ENCODE measurements at regions not wholly inside any gene's neighbourhood (a gene's known extent, or its start where the extent isn't known, plus 50 kb on each side); places are given as distances from the start of the nearest gene placed in this dataset.
"Not testable (repeated sequence)": the region's sequence is repeated elsewhere in the genome, so short reads cannot be mapped to it uniquely, and the experiment has no call there.

- H3K4me3 ChIP-seq (ENCODE audit: low read depth, low read length) = no peak overlapping the region
- TF ChIP-seq, protein P1, sequence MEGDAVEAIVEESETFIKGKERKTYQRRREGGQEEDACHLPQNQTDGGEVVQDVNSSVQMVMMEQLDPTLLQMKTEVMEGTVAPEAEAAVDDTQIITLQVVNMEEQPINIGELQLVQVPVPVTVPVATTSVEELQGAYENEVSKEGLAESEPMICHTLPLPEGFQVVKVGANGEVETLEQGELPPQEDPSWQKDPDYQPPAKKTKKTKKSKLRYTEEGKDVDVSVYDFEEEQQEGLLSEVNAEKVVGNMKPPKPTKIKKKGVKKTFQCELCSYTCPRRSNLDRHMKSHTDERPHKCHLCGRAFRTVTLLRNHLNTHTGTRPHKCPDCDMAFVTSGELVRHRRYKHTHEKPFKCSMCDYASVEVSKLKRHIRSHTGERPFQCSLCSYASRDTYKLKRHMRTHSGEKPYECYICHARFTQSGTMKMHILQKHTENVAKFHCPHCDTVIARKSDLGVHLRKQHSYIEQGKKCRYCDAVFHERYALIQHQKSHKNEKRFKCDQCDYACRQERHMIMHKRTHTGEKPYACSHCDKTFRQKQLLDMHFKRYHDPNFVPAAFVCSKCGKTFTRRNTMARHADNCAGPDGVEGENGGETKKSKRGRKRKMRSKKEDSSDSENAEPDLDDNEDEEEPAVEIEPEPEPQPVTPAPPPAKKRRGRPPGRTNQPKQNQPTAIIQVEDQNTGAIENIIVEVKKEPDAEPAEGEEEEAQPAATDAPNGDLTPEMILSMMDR (IDR thresholded peaks at IDR 0.05; ENCODE audit: insufficient read depth, low read length) = no peak
- DNase-seq (ENCODE audit: low read depth) = no peak
Measured at GRCh38 chr14:106518054-106518943, 991.9 kb downstream of the TMEM121 start.

DNA sequence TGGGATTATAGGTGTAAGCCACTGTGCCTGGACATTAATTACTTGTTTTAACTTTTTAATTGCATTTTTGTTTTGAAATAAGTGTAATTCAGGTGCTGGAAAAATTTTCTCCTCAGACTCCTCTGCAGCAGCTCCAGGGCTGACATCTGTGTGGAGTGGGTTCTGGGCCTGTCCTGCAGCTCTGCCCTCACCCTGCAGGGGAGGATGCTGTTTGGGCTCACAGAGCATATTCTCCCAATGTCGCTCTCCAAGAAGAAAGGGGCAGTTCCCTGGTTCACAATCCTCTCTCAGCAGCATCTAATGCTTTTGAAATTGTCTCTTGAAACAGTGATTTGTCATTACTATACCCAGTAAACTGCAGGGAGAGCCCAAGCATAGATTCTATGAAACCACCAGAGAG, 995.7 kb downstream of the TMEM121 start:
- not testable (repeated sequence) for H3K4me3 ChIP-seq (ENCODE audit: low read depth, low read length)

GRCh38 chr14:106522990-106523389, 996.6 kb downstream of the TMEM121 start:
- TF ChIP-seq, protein P1 (IDR thresholded peaks at IDR 0.05; ENCODE audit: insufficient read depth, low read length) = no peak
- DNase-seq (ENCODE audit: low read depth) = no peak
- H3K4me3 ChIP-seq (ENCODE audit: low read depth, low read length) = no peak overlapping the region

More for the DNA sequence above, 995.7 kb downstream of the TMEM121 start:
- DNase-seq (ENCODE audit: low read depth) = not testable (repeated sequence)

DNA sequence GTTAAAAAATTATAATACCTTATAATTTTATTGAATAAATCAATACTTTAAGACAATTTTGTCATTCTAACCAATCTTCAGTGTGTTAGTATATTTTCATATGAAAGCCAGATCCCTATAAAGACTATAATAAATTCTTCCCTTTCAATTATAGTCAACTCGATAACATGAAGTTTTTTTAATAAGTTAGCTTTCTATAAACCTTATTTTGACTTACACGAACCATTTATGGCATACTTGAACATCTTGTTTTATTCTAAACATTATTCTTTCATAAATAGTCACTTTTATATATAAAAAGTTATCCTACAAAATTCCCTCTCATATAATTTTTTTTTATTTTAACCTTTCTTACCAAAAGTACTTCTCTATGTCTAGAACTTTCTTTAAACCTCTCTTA, 1002.3 kb downstream of the TMEM121 start:
- TF ChIP-seq, protein P1 (IDR thresholded peaks at IDR 0.05; ENCODE audit: insufficient read depth, low read length) = no peak
- DNase-seq (ENCODE audit: low read depth) = no peak
- H3K4me3 ChIP-seq (ENCODE audit: low read depth, low read length) = no peak overlapping the region

DNA sequence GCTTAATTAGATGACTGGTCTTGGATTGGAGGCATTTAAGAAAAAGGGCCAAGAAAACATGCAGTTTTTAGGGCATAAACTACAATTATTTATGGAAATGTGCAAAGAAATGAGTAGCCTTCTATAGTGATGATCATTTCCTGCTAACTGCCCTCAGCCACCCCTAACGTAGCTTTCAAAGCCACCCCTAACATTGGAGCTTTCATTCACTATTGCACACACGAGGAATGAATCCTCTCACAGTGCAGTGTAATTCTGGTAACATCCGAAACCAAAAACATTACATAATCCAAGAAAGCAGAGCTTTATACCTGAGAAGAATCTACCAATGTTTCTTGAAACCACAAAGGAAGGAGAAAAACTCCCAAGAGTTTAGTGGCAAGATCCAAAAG, 1003.6 kb downstream of the TMEM121 start:
- no peak overlapping the region for H3K4me3 ChIP-seq (ENCODE audit: low read depth, low read length)
- no peak for DNase-seq (ENCODE audit: low read depth)
- TF ChIP-seq, protein P1 (IDR thresholded peaks at IDR 0.05; ENCODE audit: insufficient read depth, low read length) = no peak

DNA sequence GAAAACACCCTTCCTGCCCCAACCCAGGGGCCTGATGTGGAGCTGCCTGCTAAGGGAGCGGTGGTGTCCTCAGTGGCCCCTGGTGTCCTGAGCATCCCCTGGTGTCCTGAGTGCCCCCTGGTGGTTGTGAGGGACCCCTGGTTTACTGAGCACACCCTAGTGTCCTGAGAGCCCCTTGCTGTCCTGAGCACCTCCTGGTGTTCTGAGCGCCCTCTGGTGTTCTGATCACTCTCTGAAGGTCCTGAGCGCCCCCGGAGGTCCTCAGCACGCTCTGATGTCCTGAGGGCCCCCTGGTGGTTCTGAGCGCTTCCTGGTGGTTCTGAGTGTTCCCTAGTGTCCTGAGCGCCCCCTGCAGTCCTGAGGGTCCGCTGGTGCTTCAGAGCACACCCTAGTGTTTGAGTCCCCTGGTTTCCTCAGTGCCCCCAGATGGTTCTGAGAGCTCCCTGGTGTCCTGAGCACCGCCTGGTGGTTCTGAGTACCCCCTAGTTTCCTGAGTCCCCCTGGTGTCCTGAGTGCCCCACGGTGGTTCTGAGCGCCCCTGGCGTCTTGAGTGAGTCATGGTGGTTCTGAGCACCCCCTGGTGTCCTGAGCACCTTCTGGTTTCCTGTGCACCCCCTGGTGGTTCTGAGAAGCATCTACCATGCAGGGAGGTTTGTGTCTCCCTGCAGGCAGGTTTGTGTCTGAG, 1004.2 kb downstream of the TMEM121 start:
- TF ChIP-seq, protein P1 (IDR thresholded peaks at IDR 0.05; ENCODE audit: insufficient read depth, low read length) = no peak
- no peak overlapping the region for H3K4me3 ChIP-seq (ENCODE audit: low read depth, low read length)
- no peak for DNase-seq (ENCODE audit: low read depth)

DNA sequence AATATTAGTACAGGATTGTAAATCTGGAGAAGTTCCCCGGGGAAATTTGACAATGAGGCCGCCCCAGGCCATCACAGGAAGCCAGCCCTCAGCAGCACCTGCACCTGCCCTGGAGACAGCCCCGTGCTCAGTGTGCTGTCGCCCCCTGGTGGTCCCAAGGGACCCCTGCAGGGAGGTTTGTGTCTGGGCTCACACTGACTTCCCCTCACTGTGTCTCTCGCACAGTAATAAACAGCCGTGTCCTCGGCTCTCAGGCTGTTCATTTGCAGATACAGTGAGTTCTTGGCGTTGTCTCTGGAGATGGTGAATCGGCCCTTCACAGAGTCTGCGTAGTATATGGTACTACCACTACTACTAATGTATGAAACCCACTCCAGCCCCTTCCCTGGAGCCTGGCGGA, 1011.2 kb downstream of the TMEM121 start:
- DNase-seq (ENCODE audit: low read depth); H3K4me3 ChIP-seq (ENCODE audit: low read depth, low read length): not testable (repeated sequence)
- TF ChIP-seq, protein P1 (IDR thresholded peaks at IDR 0.05; ENCODE audit: insufficient read depth, low read length) = peak; percentile 16
